ENCODE measurements at regions not wholly inside any gene's neighbourhood (a gene's known extent, or its start where the extent isn't known, plus 50 kb on each side); places are given as distances from the start of the nearest gene placed in this dataset.

DNA sequence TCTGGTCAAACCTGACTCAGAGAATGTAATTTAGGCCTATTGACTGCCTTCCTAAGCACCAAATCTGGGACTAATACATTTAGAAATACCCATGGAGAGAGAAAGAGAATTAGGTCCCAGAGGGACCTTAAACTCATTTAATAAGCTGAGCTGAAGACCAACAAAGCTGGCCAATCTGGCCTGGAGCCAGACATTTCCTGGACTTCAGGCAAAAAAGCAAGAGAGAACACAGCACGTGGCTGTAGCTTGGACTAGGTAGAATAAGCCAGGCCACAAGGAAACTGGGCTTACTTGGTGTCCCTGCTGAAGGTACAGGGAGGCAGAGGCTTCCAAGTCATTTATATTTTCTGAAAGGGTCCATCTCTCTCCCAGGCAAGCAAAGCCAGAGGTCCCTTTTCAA is 88.1 kb downstream of the RTP4 start:
- no peaks in the 10 kb centered on the region for H3K9me3 ChIP-seq
- DNase-seq (ENCODE audit: low spot score) (peak; percentile 38), ATAC-seq (ENCODE audit: insufficient number of reproducible peaks, low FRiP score, low read depth) (peak; percentile 79)
- H3K4me3 ChIP-seq = no peak overlapping the region
- H3K27me3 ChIP-seq (replicated peaks; ENCODE audit: insufficient read depth) = no peaks in the 10 kb centered on the region
- H3K4me1 ChIP-seq (ENCODE audit: control insufficient read depth in 1 of 2, low read depth in 2 of 2) = peaks cover 3 to 44% of the 10 kb centered on the region in 2 donors
- no peaks in the 10 kb centered on the region for H3K36me3 ChIP-seq
- TF ChIP-seq, protein P1, sequence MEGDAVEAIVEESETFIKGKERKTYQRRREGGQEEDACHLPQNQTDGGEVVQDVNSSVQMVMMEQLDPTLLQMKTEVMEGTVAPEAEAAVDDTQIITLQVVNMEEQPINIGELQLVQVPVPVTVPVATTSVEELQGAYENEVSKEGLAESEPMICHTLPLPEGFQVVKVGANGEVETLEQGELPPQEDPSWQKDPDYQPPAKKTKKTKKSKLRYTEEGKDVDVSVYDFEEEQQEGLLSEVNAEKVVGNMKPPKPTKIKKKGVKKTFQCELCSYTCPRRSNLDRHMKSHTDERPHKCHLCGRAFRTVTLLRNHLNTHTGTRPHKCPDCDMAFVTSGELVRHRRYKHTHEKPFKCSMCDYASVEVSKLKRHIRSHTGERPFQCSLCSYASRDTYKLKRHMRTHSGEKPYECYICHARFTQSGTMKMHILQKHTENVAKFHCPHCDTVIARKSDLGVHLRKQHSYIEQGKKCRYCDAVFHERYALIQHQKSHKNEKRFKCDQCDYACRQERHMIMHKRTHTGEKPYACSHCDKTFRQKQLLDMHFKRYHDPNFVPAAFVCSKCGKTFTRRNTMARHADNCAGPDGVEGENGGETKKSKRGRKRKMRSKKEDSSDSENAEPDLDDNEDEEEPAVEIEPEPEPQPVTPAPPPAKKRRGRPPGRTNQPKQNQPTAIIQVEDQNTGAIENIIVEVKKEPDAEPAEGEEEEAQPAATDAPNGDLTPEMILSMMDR (IDR thresholded peaks at IDR 0.05) = no peak
- H3K27ac ChIP-seq = peak overlapping the region in 1 of 2 donors; percentile 49

DNA sequence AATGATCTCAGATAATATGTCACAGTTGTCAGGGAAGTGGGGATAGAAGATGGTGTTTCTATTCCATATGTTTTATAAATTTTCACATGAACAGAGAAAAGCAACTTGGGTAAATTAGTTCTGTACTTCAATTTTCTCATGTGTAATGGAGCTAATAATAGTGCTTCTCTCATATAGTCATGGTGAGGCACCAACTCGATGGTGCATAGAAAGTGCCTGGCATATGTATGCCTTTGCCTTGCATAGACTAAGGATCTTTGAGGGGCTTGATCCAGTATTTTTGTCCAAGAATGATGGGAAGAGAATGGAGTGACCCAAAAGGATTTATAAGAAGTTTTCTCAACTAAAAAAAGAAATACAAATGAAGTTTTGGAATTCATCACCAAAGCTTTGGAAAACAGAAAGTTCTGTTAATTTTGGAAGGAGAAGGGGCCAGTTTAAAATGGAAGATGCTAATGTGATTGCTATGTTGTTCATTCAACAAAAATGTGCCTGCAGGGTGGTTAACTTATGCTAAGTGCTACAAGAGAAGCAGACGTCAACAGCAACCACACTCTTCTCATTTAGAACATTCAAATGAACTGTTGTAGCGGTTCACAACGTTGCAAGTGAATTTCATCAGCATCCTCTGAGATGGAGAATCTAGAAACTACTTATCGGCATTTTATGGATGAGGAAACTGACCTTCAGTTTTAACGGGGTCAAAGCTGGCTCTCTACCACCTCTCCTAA is 86.1 kb downstream of the RTP4 start:
- no peak overlapping the region for H3K27ac ChIP-seq
- TF ChIP-seq, protein P1 (IDR thresholded peaks at IDR 0.05) = no peak
- no peaks in the 10 kb centered on the region for H3K27me3 ChIP-seq (replicated peaks; ENCODE audit: insufficient read depth)
- DNase-seq (ENCODE audit: low spot score) (no peak), ATAC-seq (ENCODE audit: insufficient number of reproducible peaks, low FRiP score, low read depth) (no peak)
- H3K36me3 ChIP-seq = no peaks in the 10 kb centered on the region
- H3K9me3 ChIP-seq = no peaks in the 10 kb centered on the region
- peaks cover 3 to 44% of the 10 kb centered on the region in 2 donors for H3K4me1 ChIP-seq (ENCODE audit: control insufficient read depth in 1 of 2, low read depth in 2 of 2)
- H3K4me3 ChIP-seq = no peak overlapping the region

DNA sequence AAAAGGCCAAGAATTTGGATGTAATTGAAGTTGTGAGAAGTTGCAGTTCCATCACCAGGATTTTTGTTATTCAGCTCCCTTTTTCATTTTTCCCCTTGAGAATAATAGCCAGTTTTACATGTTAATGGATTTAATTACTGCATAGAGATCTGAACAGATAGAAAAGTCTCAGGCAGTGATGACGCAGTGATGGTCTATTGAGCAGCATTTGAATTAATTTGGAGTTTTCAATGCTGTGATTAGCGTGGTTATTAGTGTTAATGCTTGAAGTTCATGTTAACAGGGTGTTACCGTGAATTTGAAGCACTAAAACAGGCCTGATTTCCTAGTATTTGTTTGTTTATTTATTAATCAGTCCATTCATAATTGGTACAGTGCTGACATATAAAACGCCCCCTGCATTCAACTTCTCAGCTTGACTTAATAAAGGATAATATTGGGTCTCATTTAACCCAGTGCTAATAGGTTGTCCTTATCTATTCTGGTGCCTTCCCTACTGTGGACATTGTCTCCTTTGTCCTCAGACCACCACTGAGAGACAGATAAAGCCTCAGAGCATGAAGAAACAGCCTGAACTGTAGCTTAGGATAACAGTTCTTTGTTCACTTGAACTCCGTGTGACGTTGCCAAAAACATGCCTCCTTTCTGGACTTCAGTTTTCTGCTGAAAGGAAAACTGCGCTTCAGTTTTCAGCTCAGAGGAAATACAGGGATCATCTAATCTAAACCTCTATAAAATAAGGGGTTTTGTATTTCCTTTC is 82.4 kb downstream of the RTP4 start:
- no peak overlapping the region for H3K27ac ChIP-seq
- DNase-seq (ENCODE audit: low spot score) (no peak), ATAC-seq (ENCODE audit: insufficient number of reproducible peaks, low FRiP score, low read depth) (no peak)
- H3K9me3 ChIP-seq = no peaks in the 10 kb centered on the region
- TF ChIP-seq, protein P1 (IDR thresholded peaks at IDR 0.05) = no peak
- no peak overlapping the region for H3K4me3 ChIP-seq
- no peaks in the 10 kb centered on the region for H3K36me3 ChIP-seq
- H3K4me1 ChIP-seq (ENCODE audit: control insufficient read depth in 1 of 2, low read depth in 2 of 2) = peaks cover 0 to 18% of the 10 kb centered on the region in 2 donors
- H3K27me3 ChIP-seq (replicated peaks; ENCODE audit: insufficient read depth) = no peaks in the 10 kb centered on the region

DNA sequence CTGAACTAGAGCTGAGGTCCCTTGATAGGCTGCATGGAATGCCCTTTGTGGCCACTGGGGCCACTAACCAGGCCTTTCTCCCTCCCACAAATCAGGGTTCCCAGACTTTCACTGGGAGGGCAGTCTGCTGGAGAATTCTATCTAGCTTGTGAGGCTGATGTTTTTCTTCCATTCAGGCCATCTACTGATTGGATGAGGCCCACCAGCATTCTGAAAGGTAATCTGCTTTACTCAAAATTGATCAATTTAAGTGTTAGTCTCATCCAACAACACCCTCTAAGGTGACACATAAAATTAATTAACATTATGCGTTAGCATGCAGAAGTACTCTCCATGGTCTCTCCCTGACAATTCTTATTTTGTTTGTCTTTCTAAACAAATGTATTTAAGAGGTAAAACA is 80.5 kb downstream of the RTP4 start:
- no peak for ATAC-seq (ENCODE audit: insufficient number of reproducible peaks, low FRiP score, low read depth)
- no peaks in the 10 kb centered on the region for H3K27me3 ChIP-seq (replicated peaks; ENCODE audit: insufficient read depth)
- DNase-seq (ENCODE audit: low spot score) = no peak
- H3K4me1 ChIP-seq (ENCODE audit: control insufficient read depth in 1 of 2, low read depth in 2 of 2) = no peaks in the 10 kb centered on the region
- no peaks in the 10 kb centered on the region for H3K9me3 ChIP-seq
- H3K4me3 ChIP-seq = no peak overlapping the region
- no peak overlapping the region for H3K27ac ChIP-seq
- TF ChIP-seq, protein P1 (IDR thresholded peaks at IDR 0.05) = no peak
- no peaks in the 10 kb centered on the region for H3K36me3 ChIP-seq

DNA sequence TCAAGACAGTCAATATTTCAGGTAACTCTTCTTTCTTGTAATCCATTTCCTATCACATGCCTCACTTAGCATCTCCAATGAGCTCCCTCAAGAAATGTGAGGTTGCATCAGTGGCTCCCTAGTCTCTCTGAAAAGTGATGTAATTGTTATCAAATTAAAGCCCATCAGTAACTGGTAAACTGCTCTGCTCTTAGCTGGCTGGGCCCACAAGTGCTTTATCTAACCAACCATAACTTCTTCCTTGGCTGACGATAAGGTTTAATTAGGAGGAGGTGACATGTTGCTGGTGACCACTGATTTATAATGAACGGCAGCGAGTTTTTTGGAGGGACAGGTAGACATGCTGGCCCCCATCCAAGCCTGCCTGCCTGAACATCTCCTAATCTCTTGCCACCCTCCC is 79.6 kb downstream of the RTP4 start:
- H3K4me3 ChIP-seq = no peak overlapping the region

More for the DNA sequence above, 79.6 kb downstream of the RTP4 start:
- DNase-seq (ENCODE audit: low spot score) (no peak), ATAC-seq (ENCODE audit: insufficient number of reproducible peaks, low FRiP score, low read depth) (no peak)
- no peaks in the 10 kb centered on the region for H3K36me3 ChIP-seq
- TF ChIP-seq, protein P1 (IDR thresholded peaks at IDR 0.05) = no peak
- no peaks in the 10 kb centered on the region for H3K27me3 ChIP-seq (replicated peaks; ENCODE audit: insufficient read depth)
- H3K27ac ChIP-seq = no peak overlapping the region
- no peaks in the 10 kb centered on the region for H3K4me1 ChIP-seq (ENCODE audit: control insufficient read depth in 1 of 2, low read depth in 2 of 2)
- no peaks in the 10 kb centered on the region for H3K9me3 ChIP-seq

Data from thoracic aorta (tissue), 2 donors.